ENCODE measurements at regions not wholly inside any gene's neighbourhood (a gene's known extent, or its start where the extent isn't known, plus 50 kb on each side); places are given as distances from the start of the nearest gene placed in this dataset.

GRCh38 chr4:73001885-73002284 lies 67.6 kb downstream of the COX18 start:
- POLR2A ChIA-PET: no interaction called here
- no peak for DNase-seq (ENCODE audit: extremely low spot score)
- CTCF ChIA-PET: no interaction called here
- TF ChIP-seq FOXK2 (IDR thresholded peaks at IDR 0.05) (no peak), BHLHE40 (IDR thresholded peaks at IDR 0.05; ENCODE audit: borderline replicate concordance) (no peak), CTBP1 (IDR thresholded peaks at IDR 0.05; ENCODE audit: borderline replicate concordance) (no peak), ELF4 (IDR thresholded peaks at IDR 0.05) (no peak), FOXM1 (IDR thresholded peaks at IDR 0.05; ENCODE audit: borderline replicate concordance) (no peak), PKNOX1 (IDR thresholded peaks at IDR 0.05) (no peak), SUZ12 (IDR thresholded peaks at IDR 0.05) (no peak), TARDBP (IDR thresholded peaks at IDR 0.05) (no peak), FOXA1 (IDR thresholded peaks at IDR 0.05) (no peak), ARNT (IDR thresholded peaks at IDR 0.05) (no peak), L3MBTL2 (conservative IDR thresholded peaks at IDR 0.05) (no peak), SP1 (IDR thresholded peaks at IDR 0.05) (no peak), HDGF (IDR thresholded peaks at IDR 0.05; ENCODE audit: borderline replicate concordance) (no peak), NFRKB (IDR thresholded peaks at IDR 0.05) (no peak), ZNF384 (IDR thresholded peaks at IDR 0.05) (no peak), LEF1 (IDR thresholded peaks at IDR 0.05; ENCODE audit: borderline replicate concordance) (no peak)

GRCh38 chr4:72997409-72997808 lies 72.1 kb downstream of the COX18 start:
- CTCF ChIA-PET: no interaction called here
- no peak for DNase-seq (ENCODE audit: extremely low spot score)
- POLR2A ChIA-PET: no interaction called here
- TF ChIP-seq SP1 (IDR thresholded peaks at IDR 0.05) (no peak), L3MBTL2 (conservative IDR thresholded peaks at IDR 0.05) (no peak), ELF4 (IDR thresholded peaks at IDR 0.05) (no peak), HDGF (IDR thresholded peaks at IDR 0.05; ENCODE audit: borderline replicate concordance) (no peak), FOXM1 (IDR thresholded peaks at IDR 0.05; ENCODE audit: borderline replicate concordance) (no peak), CTBP1 (IDR thresholded peaks at IDR 0.05; ENCODE audit: borderline replicate concordance) (no peak), ZNF384 (IDR thresholded peaks at IDR 0.05) (no peak), FOXA1 (IDR thresholded peaks at IDR 0.05) (no peak)

GRCh38 chr4:72994670-72995069 lies 74.8 kb downstream of the COX18 start:
- ChIA-PET CTCF (no interaction called here), POLR2A (no interaction called here)
- no peak for DNase-seq (ENCODE audit: extremely low spot score)
- no peak for TF ChIP-seq HDGF (IDR thresholded peaks at IDR 0.05; ENCODE audit: borderline replicate concordance)
- TF ChIP-seq FOXK2 (IDR thresholded peaks at IDR 0.05): no peak
- no peak for TF ChIP-seq L3MBTL2 (conservative IDR thresholded peaks at IDR 0.05)
- no peak for TF ChIP-seq ZNF384 (IDR thresholded peaks at IDR 0.05)
- TF ChIP-seq FOXM1 (IDR thresholded peaks at IDR 0.05; ENCODE audit: borderline replicate concordance): no peak
- no peak for TF ChIP-seq BHLHE40 (IDR thresholded peaks at IDR 0.05; ENCODE audit: borderline replicate concordance)
- no peak for TF ChIP-seq FOXA1 (IDR thresholded peaks at IDR 0.05)
- no peak for TF ChIP-seq LEF1 (IDR thresholded peaks at IDR 0.05; ENCODE audit: borderline replicate concordance)
- TF ChIP-seq PKNOX1 (IDR thresholded peaks at IDR 0.05): no peak
- no peak for TF ChIP-seq NFRKB (IDR thresholded peaks at IDR 0.05)
- no peak for TF ChIP-seq ARNT (IDR thresholded peaks at IDR 0.05)
- no peak for TF ChIP-seq ELF4 (IDR thresholded peaks at IDR 0.05)
- no peak for TF ChIP-seq SUZ12 (IDR thresholded peaks at IDR 0.05)
- TF ChIP-seq CTBP1 (IDR thresholded peaks at IDR 0.05; ENCODE audit: borderline replicate concordance): no peak

GRCh38 chr4:72993876-72994275 lies 75.6 kb downstream of the COX18 start:
- CTCF ChIA-PET: no interaction called here
- POLR2A ChIA-PET: no interaction called here
- no peak for TF ChIP-seq FOXK2 (IDR thresholded peaks at IDR 0.05)
- TF ChIP-seq NFRKB (IDR thresholded peaks at IDR 0.05): no peak
- no peak for TF ChIP-seq LEF1 (IDR thresholded peaks at IDR 0.05; ENCODE audit: borderline replicate concordance)
- no peak for TF ChIP-seq ELF4 (IDR thresholded peaks at IDR 0.05)
- no peak for TF ChIP-seq PKNOX1 (IDR thresholded peaks at IDR 0.05)
- no peak for TF ChIP-seq HDGF (IDR thresholded peaks at IDR 0.05; ENCODE audit: borderline replicate concordance)
- no peak for TF ChIP-seq BHLHE40 (IDR thresholded peaks at IDR 0.05; ENCODE audit: borderline replicate concordance)
- no peak for TF ChIP-seq TARDBP (IDR thresholded peaks at IDR 0.05)
- TF ChIP-seq CTBP1 (IDR thresholded peaks at IDR 0.05; ENCODE audit: borderline replicate concordance): no peak
- no peak for TF ChIP-seq FOXA1 (IDR thresholded peaks at IDR 0.05)
- TF ChIP-seq FOXM1 (IDR thresholded peaks at IDR 0.05; ENCODE audit: borderline replicate concordance): no peak
- TF ChIP-seq SP1 (IDR thresholded peaks at IDR 0.05): no peak
- TF ChIP-seq L3MBTL2 (conservative IDR thresholded peaks at IDR 0.05): no peak
- no peak for DNase-seq (ENCODE audit: extremely low spot score)

- TF ChIP-seq SUZ12 (IDR thresholded peaks at IDR 0.05): no peak
- no peak for DNase-seq (ENCODE audit: extremely low spot score)
- ChIA-PET CTCF (no interaction called here), POLR2A (no interaction called here)
Measured at GRCh38 chr4:72991873-72992272, 77.6 kb downstream of the COX18 start.

- TF ChIP-seq FOXK2 (IDR thresholded peaks at IDR 0.05) (no peak), NFRKB (IDR thresholded peaks at IDR 0.05) (no peak), TARDBP (IDR thresholded peaks at IDR 0.05) (no peak), ZNF384 (IDR thresholded peaks at IDR 0.05) (no peak), LEF1 (IDR thresholded peaks at IDR 0.05; ENCODE audit: borderline replicate concordance) (no peak), FOXA1 (IDR thresholded peaks at IDR 0.05) (no peak), HDGF (IDR thresholded peaks at IDR 0.05; ENCODE audit: borderline replicate concordance) (no peak), ELF4 (IDR thresholded peaks at IDR 0.05) (no peak), L3MBTL2 (conservative IDR thresholded peaks at IDR 0.05) (no peak), FOXM1 (IDR thresholded peaks at IDR 0.05; ENCODE audit: borderline replicate concordance) (no peak), BHLHE40 (IDR thresholded peaks at IDR 0.05; ENCODE audit: borderline replicate concordance) (no peak), PKNOX1 (IDR thresholded peaks at IDR 0.05) (no peak), CTBP1 (IDR thresholded peaks at IDR 0.05; ENCODE audit: borderline replicate concordance) (no peak), ARNT (IDR thresholded peaks at IDR 0.05) (no peak), SUZ12 (IDR thresholded peaks at IDR 0.05) (no peak), SP1 (IDR thresholded peaks at IDR 0.05) (no peak)
- no peak for DNase-seq (ENCODE audit: extremely low spot score)
- CTCF ChIA-PET: no interaction called here
- POLR2A ChIA-PET: no interaction called here
Measured at GRCh38 chr4:72987741-72988729, 81.5 kb downstream of the COX18 start.
